GM21447 (cell line): ENCODE measurements at regions not wholly inside any gene's neighbourhood (a gene's known extent, or its start where the extent isn't known, plus 50 kb on each side); places are given as distances from the start of the nearest gene placed in this dataset.

Source experiments
- ATAC-seq: cut with Tn5 transposase; IDR thresholded peaks from one replicate; pipeline ENCODE4 v1.9.1; 2021; ENCODE audit not compliant: unreplicated experiment

GRCh38 chr13:68368922-68369321 lies 1138.8 kb upstream of the PCDH9 start:
- no peak for ATAC-seq

- no peak for ATAC-seq
Measured at GRCh38 chr13:68359105-68359504, 1129.0 kb upstream of the PCDH9 start.

- no peak for ATAC-seq
Measured at GRCh38 chr13:68358294-68358705, 1128.2 kb upstream of the PCDH9 start.

- no peak for ATAC-seq
Measured at GRCh38 chr13:68350554-68350953, 1120.4 kb upstream of the PCDH9 start.

GRCh38 chr13:68347220-68347619 lies 1117.1 kb upstream of the PCDH9 start:
- ATAC-seq, result no peak

- no peak for ATAC-seq
Measured at GRCh38 chr13:68345963-68346531, 1115.9 kb upstream of the PCDH9 start.

- no peak for ATAC-seq
Measured at GRCh38 chr13:68323124-68323523, 1093.0 kb upstream of the PCDH9 start.

- ATAC-seq, result no peak
Measured at GRCh38 chr13:68319384-68319783, 1089.2 kb upstream of the PCDH9 start.

GRCh38 chr13:68304286-68304893 lies 1074.3 kb upstream of the PCDH9 start:
- ATAC-seq, result no peak

- no peak for ATAC-seq
Measured at GRCh38 chr13:68293631-68294030, 1063.5 kb upstream of the PCDH9 start.

- ATAC-seq, result no peak
Measured at GRCh38 chr13:68292601-68293000, 1062.5 kb upstream of the PCDH9 start.

GRCh38 chr13:68291595-68291994 lies 1061.5 kb upstream of the PCDH9 start:
- ATAC-seq, result no peak

GRCh38 chr13:68275758-68276157 lies 1045.6 kb upstream of the PCDH9 start:
- no peak for ATAC-seq

GRCh38 chr13:68272652-68273051 lies 1042.5 kb upstream of the PCDH9 start:
- no peak for ATAC-seq

GRCh38 chr13:68264692-68265091 lies 1034.6 kb upstream of the PCDH9 start:
- ATAC-seq, result no peak

GRCh38 chr13:68261105-68261504 lies 1031.0 kb upstream of the PCDH9 start:
- no peak for ATAC-seq

- ATAC-seq, result no peak
Measured at GRCh38 chr13:68257111-68257842, 1027.1 kb upstream of the PCDH9 start.

GRCh38 chr13:68254151-68254550 lies 1024.0 kb upstream of the PCDH9 start:
- no peak for ATAC-seq

- no peak for ATAC-seq
Measured at GRCh38 chr13:68234274-68234673, 1004.1 kb upstream of the PCDH9 start.

- no peak for ATAC-seq
Measured at GRCh38 chr13:68232351-68233130, 1002.4 kb upstream of the PCDH9 start.

GRCh38 chr13:68214691-68215415 lies 984.7 kb upstream of the PCDH9 start:
- ATAC-seq, result no peak
